ENCODE measurements at regions not wholly inside any gene's neighbourhood (a gene's known extent, or its start where the extent isn't known, plus 50 kb on each side); places are given as distances from the start of the nearest gene placed in this dataset.
"Not testable (repeated sequence)": the region's sequence is repeated elsewhere in the genome, so short reads cannot be mapped to it uniquely, and the experiment has no call there.

- Mint-ChIP-seq H3K27me3 (peaks cover 11% of the 10 kb centered on the region), H3K4me3 (no peak overlapping the region), H3K36me3 (no peaks in the 10 kb centered on the region), H3K27ac (no peak overlapping the region), H3K4me1 (ENCODE audit: low read depth) (no peaks in the 10 kb centered on the region), H3K9me3 (ENCODE audit: low read depth) (peaks cover 6% of the 10 kb centered on the region)
These were observed 414.1 kb upstream of the PROX1 start for GRCh38 chr1:213573648-213574009.

GRCh38 chr1:213582976-213583567 is 404.7 kb upstream of the PROX1 start:
- H3K9me3 Mint-ChIP-seq (ENCODE audit: low read depth), result no peaks in the 10 kb centered on the region
- H3K4me3 Mint-ChIP-seq, result no peak overlapping the region
- no peak overlapping the region for H3K27ac Mint-ChIP-seq
- H3K4me1 Mint-ChIP-seq (ENCODE audit: low read depth), result no peaks in the 10 kb centered on the region
- no peaks in the 10 kb centered on the region for H3K36me3 Mint-ChIP-seq
- peaks cover 3% of the 10 kb centered on the region for H3K27me3 Mint-ChIP-seq

- Mint-ChIP-seq H3K36me3 (no peaks in the 10 kb centered on the region), H3K27me3 (peaks cover 3% of the 10 kb centered on the region), H3K27ac (no peak overlapping the region), H3K4me3 (no peak overlapping the region), H3K9me3 (ENCODE audit: low read depth) (no peaks in the 10 kb centered on the region), H3K4me1 (ENCODE audit: low read depth) (no peaks in the 10 kb centered on the region)
These were observed 403.5 kb upstream of the PROX1 start for GRCh38 chr1:213584272-213584671.

- Mint-ChIP-seq H3K36me3 (no peaks in the 10 kb centered on the region), H3K27me3 (peaks cover 3% of the 10 kb centered on the region), H3K4me1 (ENCODE audit: low read depth) (no peaks in the 10 kb centered on the region), H3K27ac (no peak overlapping the region), H3K4me3 (no peak overlapping the region), H3K9me3 (ENCODE audit: low read depth) (no peaks in the 10 kb centered on the region)
These were observed 402.4 kb upstream of the PROX1 start for GRCh38 chr1:213585402-213585801.

GRCh38 chr1:213585959-213586586 is 401.7 kb upstream of the PROX1 start:
- no peak overlapping the region for H3K27ac Mint-ChIP-seq
- no peaks in the 10 kb centered on the region for H3K9me3 Mint-ChIP-seq (ENCODE audit: low read depth)
- peaks cover 3% of the 10 kb centered on the region for H3K27me3 Mint-ChIP-seq
- no peaks in the 10 kb centered on the region for H3K36me3 Mint-ChIP-seq
- H3K4me1 Mint-ChIP-seq (ENCODE audit: low read depth), result no peaks in the 10 kb centered on the region
- no peak overlapping the region for H3K4me3 Mint-ChIP-seq

- Mint-ChIP-seq H3K27me3 (peaks cover 1% of the 10 kb centered on the region), H3K4me3 (no peak overlapping the region), H3K27ac (no peak overlapping the region), H3K9me3 (ENCODE audit: low read depth) (no peaks in the 10 kb centered on the region), H3K36me3 (no peaks in the 10 kb centered on the region), H3K4me1 (ENCODE audit: low read depth) (no peaks in the 10 kb centered on the region)
These were observed 401.2 kb upstream of the PROX1 start for GRCh38 chr1:213586587-213586972.

- H3K4me3 Mint-ChIP-seq, result no peak overlapping the region
- no peaks in the 10 kb centered on the region for H3K4me1 Mint-ChIP-seq (ENCODE audit: low read depth)
- peaks cover 3% of the 10 kb centered on the region for H3K36me3 Mint-ChIP-seq
- no peak overlapping the region for H3K27ac Mint-ChIP-seq
- H3K9me3 Mint-ChIP-seq (ENCODE audit: low read depth), result peaks cover 6% of the 10 kb centered on the region
- H3K27me3 Mint-ChIP-seq, result peaks cover 10% of the 10 kb centered on the region
These were observed 391.0 kb upstream of the PROX1 start for GRCh38 chr1:213596729-213597128.

GRCh38 chr1:213598263-213598662 is 389.5 kb upstream of the PROX1 start:
- Mint-ChIP-seq H3K27ac (no peak overlapping the region), H3K4me3 (no peak overlapping the region), H3K36me3 (no peaks in the 10 kb centered on the region), H3K27me3 (peaks cover 6% of the 10 kb centered on the region), H3K4me1 (ENCODE audit: low read depth) (no peaks in the 10 kb centered on the region), H3K9me3 (ENCODE audit: low read depth) (no peaks in the 10 kb centered on the region)

- no peak overlapping the region for H3K27ac Mint-ChIP-seq
- no peak overlapping the region for H3K4me3 Mint-ChIP-seq
- no peaks in the 10 kb centered on the region for H3K4me1 Mint-ChIP-seq (ENCODE audit: low read depth)
- no peaks in the 10 kb centered on the region for H3K36me3 Mint-ChIP-seq
- peaks cover 10% of the 10 kb centered on the region for H3K27me3 Mint-ChIP-seq
- no peaks in the 10 kb centered on the region for H3K9me3 Mint-ChIP-seq (ENCODE audit: low read depth)
These were observed 386.9 kb upstream of the PROX1 start for GRCh38 chr1:213600879-213601278.

GRCh38 chr1:213601705-213602104 is 386.1 kb upstream of the PROX1 start:
- H3K36me3 Mint-ChIP-seq; H3K9me3 Mint-ChIP-seq (ENCODE audit: low read depth); H3K4me3 Mint-ChIP-seq; H3K27ac Mint-ChIP-seq; H3K4me1 Mint-ChIP-seq (ENCODE audit: low read depth): not testable (repeated sequence)
- peaks cover 11% of the 10 kb centered on the region for H3K27me3 Mint-ChIP-seq

- Mint-ChIP-seq H3K4me1 (ENCODE audit: low read depth) (no peaks in the 10 kb centered on the region), H3K4me3 (no peak overlapping the region), H3K27ac (no peak overlapping the region), H3K27me3 (peaks cover 9% of the 10 kb centered on the region), H3K36me3 (no peaks in the 10 kb centered on the region), H3K9me3 (ENCODE audit: low read depth) (no peaks in the 10 kb centered on the region)
These were observed 384.8 kb upstream of the PROX1 start for GRCh38 chr1:213602796-213603486.

- Mint-ChIP-seq H3K27me3 (peaks cover 9% of the 10 kb centered on the region), H3K9me3 (ENCODE audit: low read depth) (no peaks in the 10 kb centered on the region), H3K27ac (no peak overlapping the region), H3K36me3 (no peaks in the 10 kb centered on the region), H3K4me3 (no peak overlapping the region), H3K4me1 (ENCODE audit: low read depth) (no peaks in the 10 kb centered on the region)
These were observed 383.3 kb upstream of the PROX1 start for GRCh38 chr1:213604477-213604876.

GRCh38 chr1:213605732-213606131 is 382.0 kb upstream of the PROX1 start:
- Mint-ChIP-seq H3K4me1 (ENCODE audit: low read depth) (no peaks in the 10 kb centered on the region), H3K4me3 (no peak overlapping the region)

GRCh38 chr1:213606252-213606820 is 381.4 kb upstream of the PROX1 start:
- Mint-ChIP-seq H3K4me1 (ENCODE audit: low read depth) (no peaks in the 10 kb centered on the region), H3K4me3 (no peak overlapping the region), H3K27me3 (peaks cover 10% of the 10 kb centered on the region), H3K9me3 (ENCODE audit: low read depth) (no peaks in the 10 kb centered on the region), H3K27ac (no peak overlapping the region), H3K36me3 (no peaks in the 10 kb centered on the region)

More at GRCh38 chr1:213605732-213606131, 382.0 kb upstream of the PROX1 start:
- Mint-ChIP-seq H3K9me3 (ENCODE audit: low read depth) (no peaks in the 10 kb centered on the region), H3K36me3 (no peaks in the 10 kb centered on the region), H3K27ac (no peak overlapping the region), H3K27me3 (peaks cover 10% of the 10 kb centered on the region)

- Mint-ChIP-seq H3K9me3 (ENCODE audit: low read depth) (no peaks in the 10 kb centered on the region), H3K27ac (no peak overlapping the region), H3K4me1 (ENCODE audit: low read depth) (no peaks in the 10 kb centered on the region), H3K27me3 (peaks cover 7% of the 10 kb centered on the region), H3K36me3 (no peaks in the 10 kb centered on the region), H3K4me3 (no peak overlapping the region)
These were observed 374.2 kb upstream of the PROX1 start for GRCh38 chr1:213613549-213613948.
